ENCODE measurements at regions not wholly inside any gene's neighbourhood (a gene's known extent, or its start where the extent isn't known, plus 50 kb on each side); places are given as distances from the start of the nearest gene placed in this dataset.

GRCh38 chrX:118221270-118221669, 104.7 kb upstream of the KLHL13 start:
- TF ChIP-seq EZH2 (IDR thresholded peaks at IDR 0.05; ENCODE audit: insufficient read depth, poor library complexity, severe bottlenecking) (no peak), EZH2phosphoT487 (IDR thresholded peaks at IDR 0.05; ENCODE audit: insufficient read depth, low read depth) (no peak)

Data from GM23248 (cell line).